A549 (cell line): ENCODE measurements at regions not wholly inside any gene's neighbourhood (a gene's known extent, or its start where the extent isn't known, plus 50 kb on each side); places are given as distances from the start of the nearest gene placed in this dataset.

Source experiments
- ATAC-seq, 2 experiments: fragments of 200-7000 bp in 1 of 2; fragments of >200 bp in 1 of 2; cut with Nextera tagmentation in 1 of 2; cut with Tn5 transposase in 1 of 2; 3 replicates each; pipeline versions ENCODE4 v1.8.0 to v1.9.1; 2018 to 2020; ENCODE audit warnings: mild to moderate bottlenecking in 1 of 2, moderate library complexity in 1 of 2
- CTCF ChIA-PET: fragments of 300-600 bp; sonication (Branson Sonifier 250); formaldehyde crosslinking; extraction: SDS; loops from one replicate; lab custom pipeline; 2021; ENCODE audit warnings: antibody characterized with exemption, inconsistent platforms; lab: Yijun Ruan, JAX
- POLR2A ChIA-PET: fragments of 350-600 bp; formaldehyde crosslinking; extraction: SDS; loops from one replicate; lab custom pipeline; 2021; ENCODE audit warnings: antibody characterized with exemption, inconsistent platforms; lab: Yijun Ruan, JAX
- DNase-seq, 2 experiments: peaks; one replicate each; pipeline versions ENCODE4 v3.0.0 to v3.0.0-alpha.2; 2011 to 2016; ENCODE audit warnings: low read depth in 1 of 2, low spot score in 1 of 2
- FAIRE-seq: peaks from 2 replicates; lab custom pipeline; 2011; peaks lifted over from hg19 to GRCh38; lab: Jason Lieb, UNC
- H3K27ac ChIP-seq, 2 experiments: fragments of >200 bp; sonication (Bioruptor Twin); formaldehyde crosslinking; 3 replicates each; pipeline ENCODE4 v1.5.1; 2016 to 2017
- H3K4me1 ChIP-seq: fragments of >200 bp; sonication (Bioruptor Twin); formaldehyde crosslinking; 3 replicates; pipeline ENCODE4 v1.6.1; 2016
- H3K4me2 ChIP-seq: fragments of >200 bp; sonication (Bioruptor Twin); formaldehyde crosslinking; 3 replicates; pipeline ENCODE4 v1.6.1; 2016
- H3K4me3 ChIP-seq: fragments of >200 bp; sonication (Bioruptor Twin); formaldehyde crosslinking; 3 replicates; pipeline ENCODE4 v1.5.1; 2016
- H3K9me3 ChIP-seq: fragments of >200 bp; sonication (Bioruptor Twin); formaldehyde crosslinking; 3 replicates; pipeline ENCODE4 v1.6.1; 2016
- BHLHE40 ChIP-seq: IDR thresholded peaks from 2 replicates; pipeline ENCODE4 v1.6.1; 2012; ENCODE audit warnings: low read depth, low read length, inconsistent platforms
- CBX2 ChIP-seq: fragments of 200-600 bp; sonication (generic); IDR thresholded peaks from 2 replicates; pipeline ENCODE4 v1.6.1; 2016; ENCODE audit warnings: low read depth, mild to moderate bottlenecking, borderline replicate concordance
- CHD2 ChIP-seq: fragments of 150-350 bp; IDR thresholded peaks from 2 replicates; pipeline ENCODE4 v1.6.1; 2014; ENCODE audit warnings: low read length; ENCODE audit not compliant: partially characterized antibody
- CTCF ChIP-seq: fragments of >200 bp; sonication (Bioruptor Twin); formaldehyde crosslinking; IDR thresholded peaks from 3 replicates; pipeline ENCODE4 v1.5.1; 2016
- EHF ChIP-seq: fragments of 250-450 bp; sonication (Bioruptor Pico); IDR thresholded peaks from 2 replicates; pipeline ENCODE4 v1.5.0; 2020; ENCODE audit warnings: mild to moderate bottlenecking
- ESRRA ChIP-seq: fragments of 150-350 bp; IDR thresholded peaks from 2 replicates; pipeline ENCODE4 v1.6.1; 2014; ENCODE audit warnings: mild to moderate bottlenecking, low read length, borderline replicate concordance
- FOXS1 ChIP-seq: fragments of 250-450 bp; sonication (Bioruptor Pico); IDR thresholded peaks from 2 replicates; pipeline ENCODE4 v1.5.0; 2020; ENCODE audit warnings: mild to moderate bottlenecking, moderate library complexity
- HDAC2 ChIP-seq: fragments of 200-600 bp; sonication (generic); IDR thresholded peaks from 2 replicates; pipeline ENCODE4 v1.6.1; 2016
- MAZ ChIP-seq: fragments of 150-350 bp; IDR thresholded peaks from 2 replicates; pipeline ENCODE4 v1.6.1; 2014; ENCODE audit warnings: antibody characterized with exemption, low read depth, low read length, borderline replicate concordance
- PHF8 ChIP-seq: fragments of 200-600 bp; sonication (generic); IDR thresholded peaks from 2 replicates; pipeline ENCODE4 v1.6.1; 2016; ENCODE audit warnings: low read depth, mild to moderate bottlenecking, antibody characterized with exemption, moderate library complexity, borderline replicate concordance
- POLR2AphosphoS2 ChIP-seq: conservative IDR thresholded peaks from 2 replicates; pipeline ENCODE4 v1.6.1; 2012; ENCODE audit warnings: low read length, improper control_type of control experiment, inconsistent platforms
- RARB ChIP-seq: fragments of 250-450 bp; sonication (Bioruptor Pico); IDR thresholded peaks from 2 replicates; pipeline ENCODE4 v1.8.0; 2021; ENCODE audit warnings: mild to moderate bottlenecking, moderate library complexity
- RCOR1 ChIP-seq: fragments of 150-350 bp; IDR thresholded peaks from 2 replicates; pipeline ENCODE4 v1.6.1; 2014; ENCODE audit warnings: antibody characterized with exemption, low read length, low read depth
- REST ChIP-seq: fragments of 200-600 bp; sonication (generic); IDR thresholded peaks from 2 replicates; pipeline ENCODE4 v1.6.1; 2016; ENCODE audit warnings: antibody characterized with exemption, mild to moderate bottlenecking, moderate library complexity
- RFX5 ChIP-seq: fragments of 450-650 bp; IDR thresholded peaks from 2 replicates; pipeline ENCODE4 v1.7.1; 2014; ENCODE audit warnings: antibody characterized with exemption, mild to moderate bottlenecking, moderate library complexity
- SREBF2 ChIP-seq: fragments of 450-650 bp; IDR thresholded peaks from 2 replicates; pipeline ENCODE4 v1.6.1; 2014; ENCODE audit warnings: mild to moderate bottlenecking, moderate library complexity
- TP53 ChIP-seq: fragments of 250-450 bp; sonication (Bioruptor Pico); IDR thresholded peaks from 2 replicates; pipeline ENCODE4 v1.5.0; 2021; ENCODE audit warnings: mild to moderate bottlenecking, moderate library complexity
- ZC3H11A ChIP-seq: fragments of 450-650 bp; IDR thresholded peaks from 2 replicates; pipeline ENCODE4 v1.6.1; 2014; ENCODE audit warnings: antibody characterized with exemption, mild to moderate bottlenecking
- ZSCAN20 ChIP-seq: fragments of 250-450 bp; sonication (Bioruptor Pico); IDR thresholded peaks from 2 replicates; pipeline ENCODE4 v1.8.0; 2022; ENCODE audit warnings: mild to moderate bottlenecking, moderate library complexity
- WGBS: methylation state at CpG from one replicate; pipeline ENCODE4 v1.1.6; 2017; ENCODE audit errors: missing lambda C conversion rate; 5-methylcytosine and 5-hydroxymethylcytosine counted together

- 27% methylated on average over 2 of the region's 2 CpGs for WGBS
- H3K4me2 ChIP-seq: no peak overlapping the region
- no peak for DNase-seq
- FAIRE-seq: no peak
- ATAC-seq: no peak
- POLR2A ChIA-PET: no interaction called here
- H3K4me1 ChIP-seq: no peaks in the 10 kb centered on the region
- TF ChIP-seq TP53 (CRISPR knock-in tag): no peak
- no peak overlapping the region for H3K27ac ChIP-seq
- H3K4me3 ChIP-seq: no peak overlapping the region
- CTCF ChIA-PET: interaction anchor here (0.6 to 1.5 kb wide), 2 partner anchors 219 to 1564 kb away, joined by 3 to 4 read pairs; no protein-coding TSS in a partner anchor
- H3K9me3 ChIP-seq: no peaks in the 10 kb centered on the region
These were observed 154.3 kb upstream of the SALL1 start for GRCh38 chr16:51305337-51305736.

- POLR2A ChIA-PET: no interaction called here
These were observed 151.0 kb upstream of the SALL1 start for GRCh38 chr16:51302042-51302441.

GRCh38 chr16:51298800-51299199 is 147.7 kb upstream of the SALL1 start:
- no peak for ATAC-seq
- peaks cover 5% of the 10 kb centered on the region; the same call in 1 of the 3 replicates for H3K9me3 ChIP-seq
- H3K27ac ChIP-seq: no peak overlapping the region
- H3K4me2 ChIP-seq: no peak overlapping the region
- H3K4me3 ChIP-seq: no peak overlapping the region
- ChIA-PET CTCF (no interaction called here), POLR2A (no interaction called here)
- FAIRE-seq: no peak
- H3K4me1 ChIP-seq: no peaks in the 10 kb centered on the region
- TF ChIP-seq ZSCAN20 (CRISPR knock-in tag) (no peak), PHF8 (no peak), ZC3H11A (no peak), CBX2 (no peak), MAZ (no peak), BHLHE40 (no peak), SREBF2 (no peak)
- DNase-seq: no peak
- WGBS: 84% methylated on average over 1 of the region's 1 CpG

More at GRCh38 chr16:51302042-51302441, 151.0 kb upstream of the SALL1 start:
- H3K4me1 ChIP-seq: no peaks in the 10 kb centered on the region
- CTCF ChIA-PET: no interaction called here
- TF ChIP-seq EHF (CRISPR knock-in tag): no peak
- no peak for TF ChIP-seq RCOR1
- no peak for TF ChIP-seq FOXS1 (CRISPR knock-in tag)
- TF ChIP-seq CTCF: no peak
- no peak for TF ChIP-seq HDAC2
- no peak for TF ChIP-seq POLR2AphosphoS2
- TF ChIP-seq RARB (CRISPR knock-in tag): no peak
- no peak for TF ChIP-seq REST
- TF ChIP-seq MAZ: no peak
- no peak for TF ChIP-seq ESRRA
- TF ChIP-seq RFX5: no peak
- TF ChIP-seq PHF8: no peak
- no peak for TF ChIP-seq CHD2
- ATAC-seq: no peak
- 48% methylated on average over 1 of the region's 1 CpG for WGBS
- peaks cover 5% of the 10 kb centered on the region; the same call in 1 of the 3 replicates for H3K9me3 ChIP-seq
- no peak for FAIRE-seq
- H3K4me3 ChIP-seq: no peak overlapping the region
- no peak overlapping the region for H3K27ac ChIP-seq
- no peak for DNase-seq
- H3K4me2 ChIP-seq: no peak overlapping the region
